H1 (cell line): ENCODE measurements at regions not wholly inside any gene's neighbourhood (a gene's known extent, or its start where the extent isn't known, plus 50 kb on each side); places are given as distances from the start of the nearest gene placed in this dataset.

ENCODE experiments used
- CTCF ChIA-PET: fragments of 300-600 bp; sonication (Branson Sonifier 250); formaldehyde crosslinking; loops from one replicate; lab custom pipeline; 2021; ENCODE audit not compliant: partially characterized antibody; lab: Charles Lee
- POLR2A ChIA-PET: fragments of 300-600 bp; sonication (Branson Sonifier 250); formaldehyde crosslinking; loops from one replicate; lab custom pipeline; 2021; ENCODE audit warnings: inconsistent platforms; ENCODE audit not compliant: partially characterized antibody; lab: Charles Lee
- DNase-seq, 2 experiments: peaks; one replicate each; pipeline versions ENCODE4 v3.0.0 to v3.0.0-alpha.2; 2010 to 2022; ENCODE audit warnings: low spot score in 2 of 2, low read depth in 1 of 2, mixed read lengths in 1 of 2
- FAIRE-seq: peaks from 2 replicates; lab custom pipeline; 2011; peaks lifted over from hg19 to GRCh38; lab: Jason Lieb, UNC
- H2AFZ ChIP-seq: 2 replicates; pipeline ENCODE4 v1.8.1; 2012; ENCODE audit warnings: low read length, inconsistent platforms
- H2AK5ac ChIP-seq: 2 replicates; pipeline ENCODE4 v1.6.1; 2013; ENCODE audit warnings: low read depth, low read length
- H2BK120ac ChIP-seq: replicated peaks from 2 replicates; pipeline ENCODE3; 2013; ENCODE audit warnings: low read depth, low read length, inconsistent platforms
- H2BK12ac ChIP-seq: 2 replicates; pipeline ENCODE4 v1.6.1; 2013; ENCODE audit warnings: low read depth, low read length
- H2BK15ac ChIP-seq: 2 replicates; pipeline ENCODE4 v1.6.1; 2013; ENCODE audit warnings: low read length
- H2BK20ac ChIP-seq: 2 replicates; pipeline ENCODE4 v1.6.1; 2013; ENCODE audit warnings: low read length
- H2BK5ac ChIP-seq: 2 replicates; pipeline ENCODE4 v1.6.1; 2013; ENCODE audit warnings: low read depth, low read length
- H3K14ac ChIP-seq: 2 replicates; pipeline ENCODE4 v1.6.1; 2013; ENCODE audit warnings: inconsistent platforms; ENCODE audit not compliant: insufficient read length
- H3K18ac ChIP-seq: 2 replicates; pipeline ENCODE4 v1.6.1; 2013; ENCODE audit warnings: low read length; ENCODE audit errors: extremely low read depth
- H3K23ac ChIP-seq: 2 replicates; pipeline ENCODE4 v1.6.1; 2013; ENCODE audit warnings: inconsistent platforms; ENCODE audit not compliant: insufficient read length
- H3K23me2 ChIP-seq: 2 replicates; pipeline ENCODE4 v1.6.1; 2013; ENCODE audit warnings: low read depth, low read length
- H3K27ac ChIP-seq: 2 replicates; pipeline ENCODE4 v1.6.1; 2011; ENCODE audit warnings: low read depth, low read length, inconsistent platforms
- H3K27me3 ChIP-seq, 4 experiments: replicated peaks in 1 of 4; 1 replicate in 1 of 4; 2 replicates in 3 of 4; pipeline versions ENCODE4 v1.6.1 to v1.8.1; 2011 to 2013; ENCODE audit warnings: low read length in 3 of 4, mild to moderate bottlenecking in 3 of 4, inconsistent platforms in 2 of 4, mixed read lengths in 2 of 4, moderate library complexity in 1 of 4; ENCODE audit not compliant: control insufficient read depth in 3 of 4, insufficient read depth in 3 of 4; ENCODE audit errors: extremely low read depth in 1 of 4
- H3K36me3 ChIP-seq, 4 experiments: 2 replicates each; pipeline versions ENCODE4 v1.6.1 to v1.8.1; 2011 to 2013; ENCODE audit warnings: mild to moderate bottlenecking in 4 of 4, low read length in 3 of 4, moderate library complexity in 2 of 4, control low read depth in 1 of 4, inconsistent platforms in 1 of 4; ENCODE audit not compliant: insufficient read depth in 4 of 4, control insufficient read depth in 2 of 4
- H3K4ac ChIP-seq: replicated peaks from 2 replicates; pipeline ENCODE3; 2013; ENCODE audit warnings: low read length, low read depth, mixed read lengths, inconsistent platforms; ENCODE audit not compliant: insufficient read length
- H3K4me1 ChIP-seq, 4 experiments: replicated peaks in 1 of 4; 1 replicate in 1 of 4; 2 replicates in 3 of 4; pipeline versions ENCODE4 v1.6.1 to v1.8.1; 2011 to 2013; ENCODE audit warnings: low read length in 3 of 4, inconsistent platforms in 2 of 4, mixed read lengths in 1 of 4; ENCODE audit not compliant: insufficient read depth in 4 of 4, control insufficient read depth in 3 of 4
- H3K4me2 ChIP-seq, 2 experiments: 2 replicates each; pipeline versions ENCODE4 v1.6.1 to v1.8.1; 2011 to 2013; ENCODE audit warnings: low read depth in 2 of 2, low read length in 2 of 2, control low read depth in 1 of 2, inconsistent platforms in 1 of 2, mild to moderate bottlenecking in 1 of 2; ENCODE audit not compliant: insufficient read depth in 1 of 2
- H3K4me3 ChIP-seq, 4 experiments: fragments of 200-600, 300-600 bp in 1 of 4; sonication (generic), shearing (Covaris generic), sonication (Bioruptor Twin) in 1 of 4; 2 replicates each; pipeline versions ENCODE4 v1.5.1 to v1.8.1; 2011 to 2016; ENCODE audit warnings: low read length in 4 of 4, low read depth in 3 of 4, control low read depth in 2 of 4, inconsistent platforms in 2 of 4, mild to moderate bottlenecking in 2 of 4, mixed read lengths in 1 of 4, moderate library complexity in 1 of 4; ENCODE audit not compliant: insufficient read depth in 2 of 4; ENCODE audit errors: extremely low read depth in 1 of 4
- H3K56ac ChIP-seq: replicated peaks from 2 replicates; pipeline ENCODE3; 2013; ENCODE audit warnings: low read depth, mild to moderate bottlenecking, mixed read lengths, low read length, inconsistent platforms; ENCODE audit not compliant: insufficient read length
- H3K79me1 ChIP-seq: 2 replicates; pipeline ENCODE4 v1.6.1; 2013; ENCODE audit warnings: low read depth, low read length, control low read depth
- H3K79me2 ChIP-seq, 2 experiments: 2 replicates each; pipeline versions ENCODE4 v1.6.1 to v1.8.1; 2012 to 2013; ENCODE audit warnings: low read length in 2 of 2, mild to moderate bottlenecking in 2 of 2, inconsistent platforms in 1 of 2; ENCODE audit not compliant: insufficient read depth in 2 of 2, control insufficient read depth in 1 of 2
- H3K9ac ChIP-seq, 4 experiments: replicated peaks in 1 of 4; 1 replicate in 1 of 4; 2 replicates in 3 of 4; pipeline versions ENCODE4 v1.6.1 to v1.8.1; 2011 to 2013; ENCODE audit warnings: low read depth in 3 of 4, low read length in 3 of 4, control low read depth in 2 of 4, mild to moderate bottlenecking in 2 of 4, moderate library complexity in 2 of 4, inconsistent platforms in 1 of 4; ENCODE audit errors: extremely low read depth in 1 of 4
- H3K9me3 ChIP-seq, 2 experiments: 2 replicates each; pipeline versions ENCODE4 v1.6.1 to v1.8.1; 2012 to 2013; ENCODE audit warnings: mild to moderate bottlenecking in 2 of 2, moderate library complexity in 2 of 2, control low read depth in 1 of 2, inconsistent platforms in 1 of 2, low read depth in 1 of 2, low read length in 1 of 2, mixed read lengths in 1 of 2; ENCODE audit not compliant: insufficient read depth in 2 of 2
- H4K20me1 ChIP-seq, 2 experiments: replicated peaks in 1 of 2; 2 replicates each; pipeline versions ENCODE3 to v1.8.1; 2011 to 2013; ENCODE audit warnings: inconsistent platforms in 2 of 2, low read length in 2 of 2, mild to moderate bottlenecking in 1 of 2; ENCODE audit not compliant: insufficient read depth in 2 of 2, control insufficient read depth in 1 of 2
- H4K5ac ChIP-seq: 2 replicates; pipeline ENCODE4 v1.6.1; 2013; ENCODE audit warnings: low read length, low read depth, mixed read lengths, inconsistent platforms; ENCODE audit not compliant: insufficient read length
- H4K8ac ChIP-seq: 2 replicates; pipeline ENCODE4 v1.8.0; 2013; ENCODE audit warnings: mild to moderate bottlenecking, moderate library complexity, low read length, inconsistent platforms; ENCODE audit not compliant: insufficient read depth; ENCODE audit errors: extremely low read depth
- H4K91ac ChIP-seq: replicated peaks from 2 replicates; pipeline ENCODE3; 2013; ENCODE audit warnings: low read length, mixed read lengths, inconsistent platforms; ENCODE audit not compliant: insufficient read length
- CBX8 ChIP-seq: fragments of 300-800, 300-1000 bp; sonication (generic); IDR thresholded peaks from 2 replicates; pipeline ENCODE4 v1.7.1; 2016; ENCODE audit warnings: low read depth, low read length, borderline replicate concordance
- CHD2 ChIP-seq: IDR thresholded peaks from 2 replicates; pipeline ENCODE4 v1.6.1; 2012; ENCODE audit warnings: low read length, improper control_type of control experiment
- E2F6 ChIP-seq: IDR thresholded peaks from 2 replicates; pipeline ENCODE4 v1.6.1; 2012; ENCODE audit warnings: inconsistent platforms
- MAX ChIP-seq: IDR thresholded peaks from 2 replicates; pipeline ENCODE4 v1.6.1; 2012; ENCODE audit warnings: inconsistent platforms
- NRF1 ChIP-seq: IDR thresholded peaks from 2 replicates; pipeline ENCODE4 v1.6.1; 2011; ENCODE audit warnings: mild to moderate bottlenecking, low read depth, low read length, improper control_type of control experiment
- POLR2AphosphoS5 ChIP-seq: IDR thresholded peaks from 2 replicates; pipeline ENCODE4 v1.6.1; 2011; ENCODE audit warnings: low read depth, low read length
- RAD21 ChIP-seq, 2 experiments: IDR thresholded peaks in 1 of 2; conservative IDR thresholded peaks in 1 of 2; 2 replicates each; pipeline ENCODE4 v1.6.1; 2011; ENCODE audit warnings: low read depth in 2 of 2, low read length in 2 of 2, improper control_type of control experiment in 1 of 2, inconsistent platforms in 1 of 2, mild to moderate bottlenecking in 1 of 2, moderate library complexity in 1 of 2
- SP4 ChIP-seq: IDR thresholded peaks from 2 replicates; pipeline ENCODE4 v1.6.1; 2012; ENCODE audit warnings: low read length, inconsistent platforms
- TAF7 ChIP-seq: optimal IDR thresholded peaks from 2 replicates; pipeline ENCODE3; 2011; ENCODE audit warnings: low read depth, mild to moderate bottlenecking, inconsistent platforms, low read length, moderate library complexity, borderline replicate concordance
- WGBS, 2 experiments: shearing (Covaris generic) in 1 of 2; methylation state at CpG; one replicate each; pipeline versions ENCODE4 v1.1.6 to v1.1.7; 2013 to 2015; ENCODE audit warnings: low lambda C conversion rate in 2 of 2, mixed read lengths in 2 of 2, inconsistent platforms in 1 of 2, low coverage in 1 of 2, missing lambda C conversion rate in 1 of 2; ENCODE audit not compliant: insufficient replicate concordance in 2 of 2, insufficient coverage in 1 of 2, insufficient read length in 1 of 2; ENCODE audit errors: extremely low coverage in 1 of 2, missing lambda C conversion rate in 1 of 2; 5-methylcytosine and 5-hydroxymethylcytosine counted together

- Histone ChIP-seq H2BK20ac (no peak overlapping the region), H4K20me1 (no peaks in the 10 kb centered on the region), H3K56ac (no peak overlapping the region), H3K36me3 (no peaks in the 10 kb centered on the region), H2AFZ (no peak overlapping the region), H3K4me3 (no peak overlapping the region), H2BK15ac (no peak overlapping the region), H3K4me1 (peaks cover 0 to 8% (median 3%) of the 10 kb centered on the region in 4 experiments; a peak in 2 of 7 replicates), H3K79me2 (no peaks in the 10 kb centered on the region), H4K8ac (no peak overlapping the region), H3K27me3 (no peaks in the 10 kb centered on the region), H3K23ac (no peak overlapping the region), H3K23me2 (no peaks in the 10 kb centered on the region), H3K4me2 (no peak overlapping the region), H3K9me3 (no peaks in the 10 kb centered on the region; a peak in 1 of 4 replicates), H4K91ac (no peak overlapping the region), H4K5ac (no peak overlapping the region), H2BK12ac (no peak overlapping the region), H3K79me1 (no peaks in the 10 kb centered on the region), H2BK120ac (no peak overlapping the region), H3K18ac (no peak overlapping the region), H2AK5ac (no peak overlapping the region), H2BK5ac (no peak overlapping the region), H3K27ac (no peak overlapping the region), H3K14ac (no peak overlapping the region), H3K4ac (no peak overlapping the region), H3K9ac (no peak overlapping the region)
- FAIRE-seq (no peak), DNase-seq (peak in 1 of 2 experiments; percentile 28)
- ChIA-PET CTCF (interaction anchor here (1.0 to 1.2 kb wide), 3 partner anchors 12 to 291 kb away, joined by 3 read pairs; no protein-coding TSS in a partner anchor), POLR2A (no interaction called here)
- 90% methylated on average over 12 of the region's 12 CpGs; no CpG with 5 or more reads in 1 of the 2 experiments for WGBS, 2 experiments
- no peak for TF ChIP-seq POLR2AphosphoS5
- TF ChIP-seq CHD2, result no peak
- no peak for TF ChIP-seq RAD21 (IDR thresholded peaks at IDR 0.05 in 1 of 2, conservative IDR thresholded peaks at IDR 0.05 in 1 of 2; ENCODE audit: low read depth in 2 of 2, low read length in 2 of 2)
- no peak for TF ChIP-seq CBX8
- TF ChIP-seq TAF7, result no peak
- no peak for TF ChIP-seq MAX
- no peak for TF ChIP-seq E2F6
- TF ChIP-seq SP4, result no peak
- TF ChIP-seq NRF1, result no peak
These were observed 401.1 kb upstream of the PODXL start for GRCh38 chr7:131957338-131958020.
